ENCODE measurements at regions not wholly inside any gene's neighbourhood (a gene's known extent, or its start where the extent isn't known, plus 50 kb on each side); places are given as distances from the start of the nearest gene placed in this dataset.

DNA sequence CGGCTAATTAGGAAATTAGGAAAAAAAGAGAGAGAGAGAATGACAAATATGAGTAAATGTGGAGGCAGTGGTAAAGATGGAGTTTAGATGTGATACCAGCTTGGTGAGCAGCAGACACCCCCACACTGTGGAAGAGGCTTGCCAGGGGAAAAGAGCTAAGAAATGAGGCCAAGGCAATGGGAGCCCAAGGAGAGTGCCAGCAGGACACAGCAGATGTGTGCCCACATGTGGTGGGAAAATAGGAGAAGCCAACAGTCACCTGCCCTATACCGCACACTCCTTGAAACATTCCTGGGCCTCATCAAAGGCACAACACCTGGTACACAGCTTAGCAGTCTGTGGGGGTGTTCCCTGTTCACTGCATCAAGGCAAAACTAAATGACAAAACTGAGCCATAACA lies 104.9 kb downstream of the FAM76B start:
- in situ Hi-C loops (cut with HindIII; ENCODE audit: low sequenced_read_pairs), result no loop called here
- TF ChIP-seq, protein P1, sequence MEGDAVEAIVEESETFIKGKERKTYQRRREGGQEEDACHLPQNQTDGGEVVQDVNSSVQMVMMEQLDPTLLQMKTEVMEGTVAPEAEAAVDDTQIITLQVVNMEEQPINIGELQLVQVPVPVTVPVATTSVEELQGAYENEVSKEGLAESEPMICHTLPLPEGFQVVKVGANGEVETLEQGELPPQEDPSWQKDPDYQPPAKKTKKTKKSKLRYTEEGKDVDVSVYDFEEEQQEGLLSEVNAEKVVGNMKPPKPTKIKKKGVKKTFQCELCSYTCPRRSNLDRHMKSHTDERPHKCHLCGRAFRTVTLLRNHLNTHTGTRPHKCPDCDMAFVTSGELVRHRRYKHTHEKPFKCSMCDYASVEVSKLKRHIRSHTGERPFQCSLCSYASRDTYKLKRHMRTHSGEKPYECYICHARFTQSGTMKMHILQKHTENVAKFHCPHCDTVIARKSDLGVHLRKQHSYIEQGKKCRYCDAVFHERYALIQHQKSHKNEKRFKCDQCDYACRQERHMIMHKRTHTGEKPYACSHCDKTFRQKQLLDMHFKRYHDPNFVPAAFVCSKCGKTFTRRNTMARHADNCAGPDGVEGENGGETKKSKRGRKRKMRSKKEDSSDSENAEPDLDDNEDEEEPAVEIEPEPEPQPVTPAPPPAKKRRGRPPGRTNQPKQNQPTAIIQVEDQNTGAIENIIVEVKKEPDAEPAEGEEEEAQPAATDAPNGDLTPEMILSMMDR (IDR thresholded peaks at IDR 0.05; ENCODE audit: low read depth, low read length), result no peak
- DNase-seq (ENCODE audit: low read depth, low spot score), result no peak
- no peak overlapping the region for H3K4me3 ChIP-seq (ENCODE audit: low read depth, low read length)

DNA sequence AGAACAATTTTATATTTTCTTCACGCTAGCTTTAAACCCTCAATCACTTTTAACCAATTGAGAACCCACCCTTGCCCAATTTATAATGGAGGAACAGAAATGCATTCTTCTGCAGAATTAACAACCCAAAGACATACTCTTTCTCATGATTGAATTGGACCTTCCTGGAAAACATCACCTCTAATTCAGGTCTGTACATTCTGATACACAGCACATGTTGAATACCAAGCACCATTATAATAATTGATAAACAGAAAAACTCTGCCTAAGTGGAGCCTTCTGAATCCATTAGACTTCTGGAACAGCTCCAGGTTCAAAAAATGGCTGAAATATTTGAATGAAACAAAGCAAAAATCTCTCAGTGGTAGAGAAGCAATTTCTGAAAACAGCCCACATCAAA lies 105.4 kb downstream of the FAM76B start:
- TF ChIP-seq, protein P1 (IDR thresholded peaks at IDR 0.05; ENCODE audit: low read depth, low read length), result no peak
- in situ Hi-C loops (cut with HindIII; ENCODE audit: low sequenced_read_pairs), result no loop called here
- H3K4me3 ChIP-seq (ENCODE audit: low read depth, low read length), result no peak overlapping the region
- no peak for DNase-seq (ENCODE audit: low read depth, low spot score)

DNA sequence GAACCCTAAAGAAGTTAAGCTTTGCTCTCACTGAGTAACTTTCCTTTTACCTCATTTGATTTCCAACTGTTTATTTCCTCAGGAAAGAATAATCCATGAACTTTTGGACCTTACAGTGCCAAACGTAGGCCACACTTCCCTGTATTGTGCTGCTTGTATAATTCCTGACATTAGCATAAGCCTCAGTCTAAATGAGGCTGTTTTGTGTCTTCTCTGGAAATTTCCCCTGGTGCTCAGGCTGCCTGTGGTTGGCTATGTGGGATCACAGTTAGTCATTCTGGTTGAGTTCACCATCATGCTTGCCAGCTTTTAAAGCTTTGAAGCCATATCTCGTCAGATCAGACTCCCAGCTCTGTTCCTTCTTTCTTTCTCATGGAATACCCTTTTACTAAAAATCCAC lies 107.0 kb downstream of the FAM76B start:
- DNase-seq (ENCODE audit: low read depth, low spot score), result peak; percentile 60
- in situ Hi-C loops (cut with HindIII; ENCODE audit: low sequenced_read_pairs), result no loop called here
- H3K4me3 ChIP-seq (ENCODE audit: low read depth, low read length), result no peak overlapping the region
- TF ChIP-seq, protein P1 (IDR thresholded peaks at IDR 0.05; ENCODE audit: low read depth, low read length), result no peak

DNA sequence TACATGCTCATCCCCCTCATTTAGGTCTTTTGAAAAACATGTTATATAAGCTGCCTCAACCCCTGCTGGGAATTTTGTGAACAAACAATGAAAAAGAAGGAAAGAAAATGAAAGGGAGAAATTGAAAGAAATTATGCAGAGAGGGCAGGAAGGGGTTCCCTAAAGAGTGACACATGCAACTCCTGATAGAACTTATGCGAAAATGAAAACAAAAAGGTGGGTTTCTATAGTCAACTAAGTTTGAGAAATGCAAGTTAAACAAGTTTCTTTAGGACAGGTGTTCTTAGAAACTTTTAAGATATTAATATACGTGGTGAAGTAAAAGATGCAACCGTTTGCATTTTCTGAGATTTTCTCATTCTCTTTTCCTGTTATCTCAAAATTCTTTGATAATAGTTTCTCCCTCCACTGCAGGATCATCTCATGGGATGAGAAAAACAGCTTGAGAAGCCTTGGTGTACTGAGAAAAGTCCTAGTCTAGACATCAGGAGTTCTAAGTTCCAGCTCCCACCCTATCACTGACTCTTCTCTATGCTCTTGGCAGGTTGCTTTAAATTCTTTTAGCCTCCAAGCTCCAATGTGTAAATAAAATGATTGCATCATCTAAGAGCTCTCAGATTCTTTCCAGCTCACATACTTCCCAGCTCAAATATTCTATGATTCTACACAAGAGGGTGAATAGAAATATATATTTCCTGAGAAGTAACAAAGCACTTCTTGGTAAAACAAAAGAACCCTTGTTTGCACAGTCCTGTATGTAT lies 109.2 kb downstream of the FAM76B start:
- TF ChIP-seq, protein P1 (IDR thresholded peaks at IDR 0.05; ENCODE audit: low read depth, low read length), result no peak
- no peak overlapping the region for H3K4me3 ChIP-seq (ENCODE audit: low read depth, low read length)
- peak; percentile 83 for DNase-seq (ENCODE audit: low read depth, low spot score)
- in situ Hi-C loops (cut with HindIII; ENCODE audit: low sequenced_read_pairs), result no loop called here

DNA sequence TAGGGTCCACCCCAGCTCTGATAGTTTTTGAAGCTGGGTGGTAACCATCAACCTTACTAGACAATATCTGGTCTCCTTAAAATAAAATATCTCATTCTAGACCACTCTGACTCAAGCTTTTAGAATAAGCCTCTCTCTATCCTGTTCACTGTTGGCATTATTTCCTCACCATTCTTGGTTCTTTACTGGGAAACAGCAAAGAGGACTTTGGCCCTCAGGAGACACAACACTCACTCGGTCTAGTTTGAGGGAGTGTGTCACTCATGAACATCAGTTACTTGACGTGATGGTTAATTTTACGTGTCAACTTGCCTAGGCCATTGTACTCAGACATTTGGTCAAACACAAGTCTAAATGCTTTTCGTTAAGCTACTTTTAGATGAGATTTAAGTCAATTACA lies 110.6 kb downstream of the FAM76B start:
- no peak overlapping the region for H3K4me3 ChIP-seq (ENCODE audit: low read depth, low read length)
- no peak for DNase-seq (ENCODE audit: low read depth, low spot score)
- TF ChIP-seq, protein P1 (IDR thresholded peaks at IDR 0.05; ENCODE audit: low read depth, low read length), result no peak
- in situ Hi-C loops (cut with HindIII; ENCODE audit: low sequenced_read_pairs), result no loop called here

DNA sequence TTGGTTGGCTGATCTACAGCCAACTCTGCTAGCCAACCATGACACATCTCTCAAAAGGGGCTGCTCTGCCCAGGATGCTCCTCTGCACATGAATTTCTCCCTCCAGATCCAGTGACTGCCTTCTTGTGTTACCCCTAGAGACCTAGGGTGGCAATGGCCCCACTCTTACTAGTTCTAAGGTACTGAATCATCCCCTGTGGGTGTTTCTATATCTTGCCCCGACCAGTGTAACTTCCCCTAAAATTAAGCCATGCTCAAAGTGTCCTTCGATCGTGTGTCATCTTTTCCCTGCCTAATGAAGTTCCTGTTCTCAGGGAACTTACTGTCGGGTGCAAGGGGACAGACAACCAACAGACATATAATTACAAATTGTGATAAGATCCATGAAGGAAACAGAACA lies 113.3 kb downstream of the FAM76B start:
- no peak for DNase-seq (ENCODE audit: low read depth, low spot score)
- H3K4me3 ChIP-seq (ENCODE audit: low read depth, low read length), result no peak overlapping the region
- TF ChIP-seq, protein P1 (IDR thresholded peaks at IDR 0.05; ENCODE audit: low read depth, low read length), result no peak
- in situ Hi-C loops (cut with HindIII; ENCODE audit: low sequenced_read_pairs), result no loop called here
